ENCODE measurements at regions not wholly inside any gene's neighbourhood (a gene's known extent, or its start where the extent isn't known, plus 50 kb on each side); places are given as distances from the start of the nearest gene placed in this dataset.

DNA sequence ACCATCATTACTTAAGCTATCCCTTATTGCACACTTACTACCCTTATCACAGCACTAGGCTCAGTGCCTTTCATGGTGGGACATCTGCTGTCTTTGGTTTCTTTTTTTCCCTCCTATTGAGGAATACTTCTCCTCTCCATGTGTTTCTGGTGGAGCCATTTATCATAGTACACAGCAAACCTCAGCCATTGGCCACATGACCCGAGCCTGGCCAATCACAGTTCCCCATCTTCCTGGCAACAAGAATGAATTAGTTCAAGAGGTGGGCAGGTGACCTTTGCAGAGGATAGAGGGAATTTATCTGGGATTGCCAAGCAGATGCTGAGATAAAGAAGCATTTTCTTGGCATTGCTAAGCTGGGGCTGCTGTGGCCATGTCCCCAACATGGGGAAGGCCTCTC, 101.1 kb upstream of the ZNF618 start:
- in situ Hi-C loops (cut with MboI; ENCODE audit: low sequenced_read_pairs, unreplicated experiment) = no loop called here
- no peak for DNase-seq (ENCODE audit: low spot score)
- TF ChIP-seq, protein P1, sequence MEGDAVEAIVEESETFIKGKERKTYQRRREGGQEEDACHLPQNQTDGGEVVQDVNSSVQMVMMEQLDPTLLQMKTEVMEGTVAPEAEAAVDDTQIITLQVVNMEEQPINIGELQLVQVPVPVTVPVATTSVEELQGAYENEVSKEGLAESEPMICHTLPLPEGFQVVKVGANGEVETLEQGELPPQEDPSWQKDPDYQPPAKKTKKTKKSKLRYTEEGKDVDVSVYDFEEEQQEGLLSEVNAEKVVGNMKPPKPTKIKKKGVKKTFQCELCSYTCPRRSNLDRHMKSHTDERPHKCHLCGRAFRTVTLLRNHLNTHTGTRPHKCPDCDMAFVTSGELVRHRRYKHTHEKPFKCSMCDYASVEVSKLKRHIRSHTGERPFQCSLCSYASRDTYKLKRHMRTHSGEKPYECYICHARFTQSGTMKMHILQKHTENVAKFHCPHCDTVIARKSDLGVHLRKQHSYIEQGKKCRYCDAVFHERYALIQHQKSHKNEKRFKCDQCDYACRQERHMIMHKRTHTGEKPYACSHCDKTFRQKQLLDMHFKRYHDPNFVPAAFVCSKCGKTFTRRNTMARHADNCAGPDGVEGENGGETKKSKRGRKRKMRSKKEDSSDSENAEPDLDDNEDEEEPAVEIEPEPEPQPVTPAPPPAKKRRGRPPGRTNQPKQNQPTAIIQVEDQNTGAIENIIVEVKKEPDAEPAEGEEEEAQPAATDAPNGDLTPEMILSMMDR (IDR thresholded peaks at IDR 0.05; ENCODE audit: borderline replicate concordance, control extremely low read depth, extremely low read depth, insufficient read depth, missing control alignments) = no peak

GRCh38 chr9:113775749-113776148, 100.4 kb upstream of the ZNF618 start:
- in situ Hi-C loops (cut with MboI; ENCODE audit: low sequenced_read_pairs, unreplicated experiment) = no loop called here

GRCh38 chr9:113776194-113776593, 99.9 kb upstream of the ZNF618 start:
- no peak for DNase-seq (ENCODE audit: low spot score)
- in situ Hi-C loops (cut with MboI; ENCODE audit: low sequenced_read_pairs, unreplicated experiment) = no loop called here
- TF ChIP-seq, protein P1 (IDR thresholded peaks at IDR 0.05; ENCODE audit: borderline replicate concordance, control extremely low read depth, extremely low read depth, insufficient read depth, missing control alignments) = no peak

More at GRCh38 chr9:113775749-113776148, 100.4 kb upstream of the ZNF618 start:
- TF ChIP-seq, protein P1 (IDR thresholded peaks at IDR 0.05; ENCODE audit: borderline replicate concordance, control extremely low read depth, extremely low read depth, insufficient read depth, missing control alignments) = no peak
- DNase-seq (ENCODE audit: low spot score) = no peak

- no peak for DNase-seq (ENCODE audit: low spot score)
- TF ChIP-seq, protein P1 (IDR thresholded peaks at IDR 0.05; ENCODE audit: borderline replicate concordance, control extremely low read depth, extremely low read depth, insufficient read depth, missing control alignments) = no peak
- in situ Hi-C loops (cut with MboI; ENCODE audit: low sequenced_read_pairs, unreplicated experiment) = no loop called here
These were observed 94.7 kb upstream of the ZNF618 start for GRCh38 chr9:113781381-113781780.

DNA sequence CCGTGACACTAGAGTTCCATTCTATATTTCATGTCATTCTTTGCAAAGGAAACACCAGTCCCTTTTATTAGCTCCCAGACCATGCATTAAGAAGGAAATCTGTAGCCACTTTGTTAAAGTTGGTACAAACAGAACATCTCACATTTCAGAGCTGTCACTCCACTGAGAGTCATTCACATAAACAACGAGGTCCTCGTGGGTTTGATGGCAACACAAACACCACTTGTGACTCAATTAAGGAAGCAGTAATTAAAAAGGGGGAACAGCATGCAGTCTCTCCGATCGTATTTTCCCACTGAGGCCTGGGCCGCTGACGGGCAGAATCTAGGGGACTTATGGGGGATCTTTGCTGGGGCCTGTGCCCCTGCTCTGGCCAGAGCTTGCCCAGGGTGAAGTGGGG, 94.2 kb upstream of the ZNF618 start:
- no peak for DNase-seq (ENCODE audit: low spot score)
- in situ Hi-C loops (cut with MboI; ENCODE audit: low sequenced_read_pairs, unreplicated experiment) = no loop called here
- TF ChIP-seq, protein P1 (IDR thresholded peaks at IDR 0.05; ENCODE audit: borderline replicate concordance, control extremely low read depth, extremely low read depth, insufficient read depth, missing control alignments) = no peak

DNA sequence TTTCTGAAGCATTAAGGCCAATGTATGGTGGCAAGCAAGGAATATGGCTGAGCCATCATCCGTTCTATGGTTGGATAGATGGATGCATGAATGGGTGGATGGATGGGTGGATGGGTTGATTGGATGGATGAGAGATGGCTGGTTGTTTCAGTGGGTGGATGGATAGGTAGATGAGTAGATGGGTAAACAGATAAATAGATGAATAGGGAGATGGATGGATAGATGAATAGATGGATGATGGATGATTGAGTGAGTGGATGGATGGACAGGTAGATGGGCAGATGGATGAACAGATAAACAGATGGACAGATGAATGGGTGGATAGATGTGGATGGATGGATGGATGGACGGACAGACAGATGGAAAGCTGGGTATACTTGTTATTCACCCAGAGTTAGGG, 92.6 kb upstream of the ZNF618 start:
- in situ Hi-C loops (cut with MboI; ENCODE audit: low sequenced_read_pairs, unreplicated experiment) = no loop called here
- no peak for DNase-seq (ENCODE audit: low spot score)
- TF ChIP-seq, protein P1 (IDR thresholded peaks at IDR 0.05; ENCODE audit: borderline replicate concordance, control extremely low read depth, extremely low read depth, insufficient read depth, missing control alignments) = no peak

DNA sequence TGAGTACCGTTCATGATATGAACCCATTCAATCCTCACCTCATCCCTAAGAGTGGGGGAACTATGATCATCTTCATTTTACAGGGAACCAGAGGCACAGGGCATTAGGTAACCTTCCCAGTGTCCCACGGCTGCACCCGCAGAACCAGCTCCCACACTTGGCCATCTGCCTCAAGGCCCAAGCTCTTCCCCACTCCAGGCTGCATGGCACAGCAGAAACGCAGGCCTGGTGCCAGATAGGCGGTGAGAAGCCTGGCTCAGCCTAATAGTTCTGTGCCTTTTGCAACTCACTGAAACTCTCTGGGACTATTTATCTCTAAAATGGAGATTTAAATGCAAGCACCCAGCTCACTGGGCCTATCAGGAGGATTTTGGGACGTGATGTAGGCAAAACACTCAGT, 90.8 kb upstream of the ZNF618 start:
- no peak for DNase-seq (ENCODE audit: low spot score)
- in situ Hi-C loops (cut with MboI; ENCODE audit: low sequenced_read_pairs, unreplicated experiment) = no loop called here
- TF ChIP-seq, protein P1 (IDR thresholded peaks at IDR 0.05; ENCODE audit: borderline replicate concordance, control extremely low read depth, extremely low read depth, insufficient read depth, missing control alignments) = no peak

Data from GM13976 (cell line).